Lung microvascular endothelial cell (primary cell): ENCODE measurements at regions not wholly inside any gene's neighbourhood (a gene's known extent, or its start where the extent isn't known, plus 50 kb on each side); places are given as distances from the start of the nearest gene placed in this dataset.

ENCODE experiments used
- DNase-seq, 2 donors: peaks; one replicate each; pipeline versions ENCODE4 v3.0.0 to v3.0.0-alpha.2; 2010; ENCODE audit warnings: low read depth in 2 of 2

- no peak for DNase-seq
Observed at GRCh38 chr4:11183356-11183740, 245.3 kb downstream of the HS3ST1 start.

DNA sequence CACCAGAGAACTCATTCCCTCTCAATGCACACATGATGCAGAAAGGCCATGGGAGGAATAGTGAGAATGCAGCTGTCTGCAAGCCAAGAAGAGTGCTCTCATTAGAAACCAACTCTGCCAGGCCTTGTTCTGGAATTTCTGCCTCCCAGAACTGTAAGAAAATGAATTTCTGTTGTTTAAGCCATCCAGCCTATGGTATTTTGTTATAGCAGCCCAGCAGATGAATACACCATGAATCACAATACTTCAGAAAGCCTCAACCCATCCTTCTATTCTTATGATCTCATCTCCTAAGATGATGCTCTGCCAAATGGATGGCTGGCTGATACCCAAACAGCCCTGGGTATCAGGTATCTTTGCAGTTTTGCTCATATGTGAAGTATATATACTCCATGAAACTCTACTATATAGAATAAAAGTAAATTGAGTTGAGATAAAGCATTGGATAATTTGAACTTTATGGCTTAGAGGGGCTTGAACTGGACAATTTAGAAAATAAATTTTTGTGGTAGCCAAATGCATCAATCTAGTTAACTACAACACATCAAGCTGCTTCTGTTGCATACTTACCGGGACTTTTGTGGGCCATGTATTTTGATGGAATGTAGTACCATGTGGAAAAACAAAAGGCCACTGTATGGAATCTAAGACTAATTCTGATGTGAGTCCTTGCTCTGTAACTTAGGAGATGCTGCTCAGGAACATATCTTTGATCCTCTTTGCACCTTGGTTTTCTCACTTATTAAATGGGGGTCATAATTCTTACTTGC lies 245.9 kb downstream of the HS3ST1 start:
- DNase-seq = no peak

DNA sequence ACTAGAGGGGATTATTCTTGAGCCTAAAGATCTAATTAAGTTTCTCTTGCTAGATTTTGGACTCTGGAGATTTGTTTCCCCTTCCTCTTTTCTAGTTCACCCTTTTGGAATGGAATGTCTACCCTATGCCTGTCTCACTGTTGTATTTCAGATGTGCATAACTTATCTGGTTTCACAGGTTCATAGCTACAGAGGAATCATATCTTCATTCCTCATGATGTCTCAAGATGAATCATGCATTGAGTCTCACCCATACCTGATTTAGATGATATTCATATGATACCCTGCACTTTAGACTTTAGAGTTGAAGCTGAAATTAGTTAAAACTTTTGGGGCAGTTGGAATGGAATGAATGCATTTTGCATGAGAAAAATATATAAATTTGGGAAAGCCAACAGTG lies 246.7 kb downstream of the HS3ST1 start:
- DNase-seq = no peak

- DNase-seq = no peak
Observed at GRCh38 chr4:11179796-11180195, 248.9 kb downstream of the HS3ST1 start.

DNA sequence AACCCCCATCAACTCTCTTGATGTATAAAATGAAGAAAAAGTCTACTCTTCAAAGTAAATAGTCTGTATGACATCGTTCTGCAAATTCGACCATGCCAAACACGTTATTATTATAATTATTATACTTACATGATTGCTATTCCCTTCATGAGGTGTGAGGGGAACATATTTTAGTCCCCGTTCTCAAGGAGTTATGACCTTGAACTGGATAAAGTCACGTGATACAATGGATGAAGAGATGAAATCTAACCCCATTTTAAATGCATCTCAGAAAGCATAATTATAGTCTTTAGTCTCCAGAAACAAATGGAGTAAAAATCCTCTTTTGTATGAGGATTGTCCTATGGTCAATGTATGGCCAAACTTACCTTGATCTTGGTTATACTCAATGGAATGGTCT lies 250.3 kb downstream of the HS3ST1 start:
- DNase-seq = no peak

DNA sequence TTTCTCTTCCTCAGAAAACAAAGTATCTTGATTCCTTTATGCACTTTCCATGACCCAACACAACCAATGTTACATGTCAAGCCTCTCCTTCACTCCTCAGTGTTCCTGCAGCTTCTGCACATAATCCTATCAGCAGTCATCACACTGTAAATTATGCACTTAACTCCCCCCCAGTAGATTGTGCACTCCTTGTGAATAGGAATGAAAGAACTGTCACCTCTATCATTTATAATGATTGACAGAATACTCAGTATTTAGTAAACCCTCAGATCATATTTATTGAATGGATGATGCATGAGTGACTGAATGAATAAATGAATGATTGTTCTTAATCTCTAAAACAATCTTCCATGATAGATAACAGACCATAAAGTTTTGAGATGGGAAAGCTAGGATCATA lies 253.3 kb downstream of the HS3ST1 start:
- no peak for DNase-seq

DNA sequence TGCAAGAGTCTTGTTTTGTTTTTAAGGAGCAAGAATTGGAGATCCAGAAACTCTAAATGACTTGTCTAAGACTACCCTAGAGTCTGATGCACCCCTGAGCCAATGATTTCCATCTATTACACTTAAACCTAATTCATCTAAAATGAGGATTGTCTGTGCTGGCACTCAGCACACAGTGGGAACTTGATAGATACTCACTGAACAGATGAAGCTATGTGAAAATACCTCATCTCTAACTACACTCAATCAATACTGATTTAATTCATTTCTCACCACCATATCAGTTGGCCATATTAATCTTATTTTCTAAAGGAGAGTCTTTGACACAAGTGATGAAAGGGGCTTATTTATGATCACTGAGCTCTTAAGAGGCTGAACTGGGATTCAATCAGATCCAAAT lies 262.1 kb downstream of the HS3ST1 start:
- DNase-seq = no peak

DNA sequence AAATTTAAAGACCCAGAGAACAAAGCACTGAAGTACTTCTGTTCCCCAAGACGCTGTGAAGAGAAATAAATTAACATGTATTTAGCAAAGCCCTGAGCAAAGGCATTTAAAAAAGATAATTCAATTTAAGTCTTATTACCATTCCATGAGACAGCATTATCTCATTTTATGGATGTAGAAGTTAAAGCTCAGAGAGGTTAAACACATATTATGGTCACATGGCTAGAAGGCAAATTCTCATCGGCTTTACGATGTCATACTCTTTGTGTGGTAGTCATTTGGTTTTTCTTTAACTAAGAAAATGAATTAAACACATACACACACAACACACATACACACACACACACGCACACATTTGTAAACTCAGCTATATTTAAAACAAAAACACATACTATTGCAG lies 262.7 kb downstream of the HS3ST1 start:
- DNase-seq = no peak

DNA sequence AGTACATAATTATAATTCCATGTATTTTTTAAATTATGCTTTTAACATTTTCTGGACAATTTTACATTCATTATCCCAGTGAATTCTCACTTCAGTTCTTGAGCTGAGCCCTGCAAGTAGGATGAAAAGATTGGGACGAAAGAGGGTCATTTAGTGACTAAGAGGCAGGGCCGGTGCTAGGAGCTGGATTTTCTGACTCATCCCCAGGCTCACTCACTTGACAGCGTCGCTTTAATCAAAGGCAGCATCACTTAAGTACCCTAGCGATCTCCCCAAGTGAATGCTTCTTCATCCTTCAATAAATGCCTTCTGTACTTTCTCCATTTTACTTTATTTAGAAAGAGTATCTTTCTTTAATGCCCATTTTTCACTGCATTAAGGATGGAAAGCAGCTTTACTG lies 263.6 kb downstream of the HS3ST1 start:
- DNase-seq = no peak

DNA sequence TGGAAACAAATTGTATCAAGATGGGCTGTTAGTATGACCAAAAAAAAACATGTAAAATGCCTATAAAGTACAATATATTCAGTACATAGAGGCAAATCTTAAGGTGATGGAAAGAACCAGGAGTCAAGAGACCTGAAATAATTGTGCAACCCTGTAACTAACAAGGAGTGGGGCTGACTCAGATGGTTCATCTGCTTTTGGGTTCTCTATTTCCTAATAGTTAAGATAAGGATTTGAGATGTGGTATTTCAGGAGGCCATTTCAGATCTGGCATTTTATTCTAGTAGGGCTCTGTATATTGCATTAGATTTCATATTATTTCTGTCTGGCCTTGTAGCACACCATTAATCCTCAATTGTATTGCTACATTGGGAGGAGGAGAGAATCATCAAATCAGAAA lies 268.4 kb downstream of the HS3ST1 start:
- DNase-seq = no peak

DNA sequence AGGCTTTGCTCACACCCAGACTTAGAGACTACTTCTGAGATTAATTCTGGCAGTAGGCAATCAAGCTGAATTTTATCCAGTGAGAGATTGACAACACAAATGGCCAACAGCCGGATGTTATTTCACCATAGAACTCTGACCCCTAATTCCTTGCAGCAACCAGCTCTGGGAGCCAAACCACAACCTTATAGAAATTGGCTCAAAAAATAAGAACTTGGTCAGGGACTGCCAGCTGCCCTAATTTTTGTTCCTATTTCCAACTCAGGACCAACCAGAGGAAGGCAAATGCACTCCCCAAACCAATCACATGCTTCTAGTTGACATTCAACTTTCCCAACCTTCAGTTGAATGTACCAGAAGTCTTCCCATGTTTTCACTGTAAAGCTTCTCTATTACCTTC lies 269.7 kb downstream of the HS3ST1 start:
- DNase-seq = no peak

DNA sequence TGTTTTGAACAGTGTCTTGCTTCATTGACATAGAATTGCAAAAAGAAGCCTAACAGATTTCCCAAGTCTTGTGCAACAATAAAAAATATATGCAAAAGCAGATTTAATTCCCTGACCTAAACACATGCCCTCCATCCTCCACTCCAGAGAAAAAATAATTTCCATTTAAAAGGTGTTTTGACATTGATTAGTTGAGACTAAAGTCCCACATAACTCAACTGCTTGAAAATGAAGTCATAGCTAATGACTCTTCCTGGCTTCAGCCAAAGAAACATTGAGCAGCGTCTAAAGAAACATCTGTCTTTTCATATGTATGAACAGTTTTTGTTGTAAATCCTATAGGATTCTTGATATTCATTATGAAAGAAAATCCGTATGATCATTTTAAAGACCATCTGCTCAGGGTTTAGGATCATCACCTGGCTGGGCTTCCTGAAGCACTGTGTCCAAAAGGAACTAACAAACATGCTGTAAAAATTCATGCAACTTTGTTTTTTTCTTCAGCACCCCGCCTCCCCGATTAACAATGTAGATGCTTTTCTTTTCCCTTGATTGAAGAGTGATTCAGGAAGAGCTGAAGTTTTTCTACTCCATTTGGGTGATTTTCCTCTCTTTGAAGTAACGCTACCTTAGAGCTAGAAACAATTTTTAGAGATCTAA lies 273.4 kb downstream of the HS3ST1 start:
- no peak for DNase-seq

- no peak for DNase-seq
Observed at GRCh38 chr4:11153171-11153750, 275.4 kb downstream of the HS3ST1 start.

DNA sequence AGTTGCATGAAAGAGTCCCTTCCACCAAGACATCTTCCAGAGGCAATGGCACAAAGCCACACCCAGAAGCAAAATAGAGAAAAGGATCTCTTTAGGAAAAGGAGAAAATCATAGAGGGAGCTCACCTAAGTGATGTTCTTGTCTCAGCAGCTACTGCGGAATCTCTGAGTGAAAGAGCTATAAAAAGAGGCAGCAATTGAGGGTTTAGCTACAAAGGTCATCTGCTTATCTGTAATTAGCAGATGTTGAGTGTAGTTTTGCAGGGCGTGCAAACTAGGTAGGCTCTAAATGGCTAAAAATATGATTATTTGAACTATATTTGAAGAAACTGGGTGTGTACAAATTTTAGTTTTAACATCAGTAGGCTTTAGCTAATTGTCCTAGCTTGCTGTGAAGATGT lies 276.0 kb downstream of the HS3ST1 start:
- no peak for DNase-seq

DNA sequence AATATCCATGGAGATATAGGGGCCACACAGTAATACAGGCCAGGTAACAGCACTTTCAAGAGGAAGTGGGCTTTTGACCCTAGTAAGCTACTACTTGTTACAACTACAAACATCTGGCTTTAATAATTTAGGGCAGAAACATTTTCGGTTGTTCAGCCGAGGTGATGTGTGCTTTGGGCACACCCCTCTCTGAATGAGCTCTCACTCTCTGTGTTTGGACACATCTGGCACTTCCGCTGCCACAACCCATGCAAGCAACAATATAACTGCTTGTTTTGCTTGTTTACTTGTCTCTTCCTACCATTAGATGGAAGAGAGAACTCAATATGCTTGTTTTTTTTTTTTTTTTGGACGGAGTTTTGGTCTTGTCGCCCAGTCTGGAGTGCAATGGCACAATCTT lies 277.2 kb downstream of the HS3ST1 start:
- no peak for DNase-seq

- DNase-seq = no peak
Observed at GRCh38 chr4:11149612-11150259, 279.0 kb downstream of the HS3ST1 start.

- no peak for DNase-seq
Observed at GRCh38 chr4:11139871-11140270, 288.8 kb downstream of the HS3ST1 start.

- no peak for DNase-seq
Observed at GRCh38 chr4:11138964-11139363, 289.7 kb downstream of the HS3ST1 start.

- no peak for DNase-seq
Observed at GRCh38 chr4:11134705-11135104, 294.0 kb downstream of the HS3ST1 start.

GRCh38 chr4:11133868-11134267 lies 294.8 kb downstream of the HS3ST1 start:
- no peak for DNase-seq

DNA sequence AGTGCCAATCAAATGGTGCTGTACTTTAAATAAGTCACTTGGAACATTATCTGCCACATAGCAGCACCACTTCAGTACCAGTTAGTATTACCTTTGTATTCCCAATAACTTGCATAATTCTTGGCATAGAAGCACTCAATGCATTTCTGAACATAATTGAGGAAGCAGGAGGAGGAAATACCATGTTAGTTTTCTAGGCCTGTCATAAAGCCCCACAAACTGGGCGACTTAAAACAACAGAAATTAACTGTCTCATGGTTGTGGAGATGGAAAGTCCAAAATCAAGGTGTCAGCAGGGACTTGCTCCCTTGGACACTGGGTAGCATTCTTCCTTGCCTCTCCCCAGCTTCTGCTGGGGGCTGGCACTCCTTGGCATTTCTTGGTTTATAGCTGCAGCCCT lies 296.2 kb downstream of the HS3ST1 start:
- no peak for DNase-seq

DNA sequence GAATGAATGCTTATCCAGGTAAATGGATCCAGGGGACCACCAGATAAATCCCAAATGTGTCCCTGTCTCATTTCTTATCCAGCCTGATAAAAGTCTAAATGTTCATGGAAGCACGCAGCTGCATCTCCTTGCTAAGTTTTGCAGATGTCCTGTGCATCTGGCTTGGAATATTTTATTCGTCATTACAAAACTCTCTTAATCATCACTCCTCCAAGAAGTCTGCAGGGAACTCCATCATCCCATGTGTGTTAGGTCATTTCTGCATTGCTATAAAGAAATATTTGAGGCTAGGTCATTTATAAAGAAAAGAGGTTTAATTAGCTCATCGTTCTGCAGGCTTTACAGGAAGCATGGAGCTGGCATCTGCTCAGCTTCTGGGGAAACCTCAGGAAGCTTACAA lies 297.2 kb downstream of the HS3ST1 start:
- DNase-seq = no peak
